Adrenal gland (tissue), 5 donors: ENCODE measurements at regions not wholly inside any gene's neighbourhood (a gene's known extent, or its start where the extent isn't known, plus 50 kb on each side); places are given as distances from the start of the nearest gene placed in this dataset.

Experiments
- CTCF ChIP-seq, 6 experiments: fragments of 450-650 bp in 4 of 6; fragments of 200-600 bp in 2 of 6; sonication (generic) in 1 of 6; IDR thresholded peaks; 1 replicate in 5 of 6; 2 replicates in 1 of 6; pipeline versions ENCODE4 v1.5.1 to v1.8.0; 2016 to 2021; ENCODE audit warnings: antibody characterized with exemption in 6 of 6, mild to moderate bottlenecking in 2 of 6, moderate library complexity in 1 of 6
- POLR2A ChIP-seq, 2 donors: fragments of 450-650 bp; IDR thresholded peaks; one replicate each; pipeline ENCODE4 v1.6.1; 2017; ENCODE audit warnings: antibody characterized with exemption in 2 of 2, mild to moderate bottlenecking in 2 of 2, moderate library complexity in 1 of 2
- donor health status: DM: no; HTN: no; CAD: no.

- no peak for TF ChIP-seq POLR2A (IDR thresholded peaks at IDR 0.05)
- no peak for TF ChIP-seq CTCF (IDR thresholded peaks at IDR 0.05)
These were observed 393.3 kb downstream of the NPHP4 start for GRCh38 chr1:5598824-5599395.
